ENCODE measurements at regions not wholly inside any gene's neighbourhood (a gene's known extent, or its start where the extent isn't known, plus 50 kb on each side); places are given as distances from the start of the nearest gene placed in this dataset.

- WGBS, 2 donors = 74 to 97% methylated on average over 1 of the region's 1 CpG
- H3K27me3 ChIP-seq = no peaks in the 10 kb centered on the region
- no peaks in the 10 kb centered on the region for H3K36me3 ChIP-seq
- no peak overlapping the region for H3K27ac ChIP-seq
- TF ChIP-seq EP300 (IDR thresholded peaks at IDR 0.05) (no peak), POLR2A (IDR thresholded peaks at IDR 0.05) (no peak)
- TF ChIP-seq, protein P1, sequence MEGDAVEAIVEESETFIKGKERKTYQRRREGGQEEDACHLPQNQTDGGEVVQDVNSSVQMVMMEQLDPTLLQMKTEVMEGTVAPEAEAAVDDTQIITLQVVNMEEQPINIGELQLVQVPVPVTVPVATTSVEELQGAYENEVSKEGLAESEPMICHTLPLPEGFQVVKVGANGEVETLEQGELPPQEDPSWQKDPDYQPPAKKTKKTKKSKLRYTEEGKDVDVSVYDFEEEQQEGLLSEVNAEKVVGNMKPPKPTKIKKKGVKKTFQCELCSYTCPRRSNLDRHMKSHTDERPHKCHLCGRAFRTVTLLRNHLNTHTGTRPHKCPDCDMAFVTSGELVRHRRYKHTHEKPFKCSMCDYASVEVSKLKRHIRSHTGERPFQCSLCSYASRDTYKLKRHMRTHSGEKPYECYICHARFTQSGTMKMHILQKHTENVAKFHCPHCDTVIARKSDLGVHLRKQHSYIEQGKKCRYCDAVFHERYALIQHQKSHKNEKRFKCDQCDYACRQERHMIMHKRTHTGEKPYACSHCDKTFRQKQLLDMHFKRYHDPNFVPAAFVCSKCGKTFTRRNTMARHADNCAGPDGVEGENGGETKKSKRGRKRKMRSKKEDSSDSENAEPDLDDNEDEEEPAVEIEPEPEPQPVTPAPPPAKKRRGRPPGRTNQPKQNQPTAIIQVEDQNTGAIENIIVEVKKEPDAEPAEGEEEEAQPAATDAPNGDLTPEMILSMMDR (IDR thresholded peaks at IDR 0.05) = no peak
- no peaks in the 10 kb centered on the region for H3K4me1 ChIP-seq
- no peak for DNase-seq (ENCODE audit: low spot score in 2 of 2)
- H3K4me3 ChIP-seq = no peak overlapping the region
- H3K9me3 ChIP-seq = no peaks in the 10 kb centered on the region
These were observed 223.6 kb upstream of the SIX2 start for GRCh38 chr2:45232818-45233217.

DNA sequence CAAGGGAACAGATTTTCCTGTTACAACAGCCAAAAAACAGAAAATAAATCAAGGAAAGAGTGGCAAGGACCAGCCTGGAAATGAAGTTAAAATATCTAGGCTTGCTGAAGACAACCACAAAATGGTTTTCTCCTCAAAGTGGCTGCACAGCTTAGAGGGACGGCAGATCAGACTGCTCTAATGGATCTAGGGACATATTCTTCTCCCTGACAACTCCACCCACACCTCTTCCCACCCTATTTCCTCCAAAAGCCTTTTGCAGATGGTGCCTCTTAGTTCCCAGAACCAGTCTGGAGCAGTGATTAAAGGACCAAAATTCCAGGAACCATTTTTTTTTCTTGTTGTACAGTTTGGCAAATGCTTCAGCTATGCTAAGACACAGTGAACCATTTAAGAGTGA, 220.2 kb upstream of the SIX2 start:
- no peak overlapping the region for H3K4me3 ChIP-seq
- H3K4me1 ChIP-seq = peaks cover 0 to 2% (median 0%) of the 10 kb centered on the region in 4 donors
- DNase-seq (ENCODE audit: low spot score in 2 of 2) = no peak
- H3K27me3 ChIP-seq = no peaks in the 10 kb centered on the region
- no peaks in the 10 kb centered on the region for H3K36me3 ChIP-seq
- WGBS, 2 donors = 65 to 73% methylated on average over 1 of the region's 1 CpG
- H3K27ac ChIP-seq = no peak overlapping the region
- no peaks in the 10 kb centered on the region for H3K9me3 ChIP-seq
- TF ChIP-seq POLR2A (IDR thresholded peaks at IDR 0.05) (no peak), EP300 (IDR thresholded peaks at IDR 0.05) (no peak)
- TF ChIP-seq, protein P1 (IDR thresholded peaks at IDR 0.05) = no peak

DNA sequence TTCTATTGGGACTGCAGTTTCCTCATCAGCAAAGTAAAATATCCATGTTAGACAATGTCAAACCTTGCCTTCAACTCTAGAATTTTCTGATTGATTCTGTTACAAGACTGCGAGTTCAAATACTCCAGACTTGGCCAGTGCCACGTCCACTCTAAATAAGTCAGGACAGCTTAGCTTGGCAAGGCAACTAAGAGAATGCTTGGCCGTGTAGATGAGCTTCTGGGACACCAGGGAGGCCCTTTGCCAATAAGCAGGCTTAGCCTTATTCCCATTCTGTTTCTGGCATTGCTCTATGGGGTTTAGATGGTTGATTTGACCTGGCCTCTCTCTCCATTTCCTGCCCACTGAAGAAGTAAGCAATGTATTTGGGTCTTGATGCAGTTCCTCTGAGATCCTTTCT, 218.1 kb upstream of the SIX2 start:
- WGBS, 2 donors = 74 to 80% methylated on average over 3 of the region's 3 CpGs
- no peaks in the 10 kb centered on the region for H3K27me3 ChIP-seq
- no peak for DNase-seq (ENCODE audit: low spot score in 2 of 2)
- no peak overlapping the region for H3K27ac ChIP-seq
- no peaks in the 10 kb centered on the region for H3K36me3 ChIP-seq
- no peak for TF ChIP-seq POLR2A (IDR thresholded peaks at IDR 0.05)
- TF ChIP-seq, protein P1 (IDR thresholded peaks at IDR 0.05) = no peak
- TF ChIP-seq EP300 (IDR thresholded peaks at IDR 0.05) = no peak
- H3K4me3 ChIP-seq = no peak overlapping the region
- peaks cover 0 to 6% (median 0%) of the 10 kb centered on the region in 4 donors for H3K4me1 ChIP-seq
- no peaks in the 10 kb centered on the region for H3K9me3 ChIP-seq

GRCh38 chr2:45224993-45225380, 215.7 kb upstream of the SIX2 start:
- H3K4me1 ChIP-seq = peaks cover 0 to 6% (median 0%) of the 10 kb centered on the region in 4 donors
- no peaks in the 10 kb centered on the region for H3K9me3 ChIP-seq
- DNase-seq (ENCODE audit: low spot score in 2 of 2) = no peak
- no peak overlapping the region for H3K27ac ChIP-seq
- no peaks in the 10 kb centered on the region for H3K36me3 ChIP-seq
- TF ChIP-seq, protein P1 (IDR thresholded peaks at IDR 0.05) = no peak
- TF ChIP-seq EP300 (IDR thresholded peaks at IDR 0.05) (no peak), POLR2A (IDR thresholded peaks at IDR 0.05) (no peak)
- no peaks in the 10 kb centered on the region for H3K27me3 ChIP-seq
- H3K4me3 ChIP-seq = no peak overlapping the region
- WGBS, 2 donors = 70 to 73% methylated on average over 4 of the region's 4 CpGs

- no peak overlapping the region for H3K27ac ChIP-seq
- H3K36me3 ChIP-seq = no peaks in the 10 kb centered on the region
- no peaks in the 10 kb centered on the region for H3K9me3 ChIP-seq
- no peak for DNase-seq (ENCODE audit: low spot score in 2 of 2)
- 28 to 29% methylated on average over 13 of the region's 13 CpGs for WGBS, 2 donors
- no peaks in the 10 kb centered on the region for H3K27me3 ChIP-seq
- TF ChIP-seq, protein P1 (IDR thresholded peaks at IDR 0.05) = no peak
- TF ChIP-seq EP300 (IDR thresholded peaks at IDR 0.05) (no peak), POLR2A (IDR thresholded peaks at IDR 0.05) (no peak)
- no peak overlapping the region for H3K4me3 ChIP-seq
- H3K4me1 ChIP-seq = peaks cover 0 to 6% (median 0%) of the 10 kb centered on the region in 4 donors
These were observed 215.2 kb upstream of the SIX2 start for GRCh38 chr2:45224321-45224992.

Data from tibial nerve (tissue), 4 donors.